ENCODE measurements at regions not wholly inside any gene's neighbourhood (a gene's known extent, or its start where the extent isn't known, plus 50 kb on each side); places are given as distances from the start of the nearest gene placed in this dataset.

DNA sequence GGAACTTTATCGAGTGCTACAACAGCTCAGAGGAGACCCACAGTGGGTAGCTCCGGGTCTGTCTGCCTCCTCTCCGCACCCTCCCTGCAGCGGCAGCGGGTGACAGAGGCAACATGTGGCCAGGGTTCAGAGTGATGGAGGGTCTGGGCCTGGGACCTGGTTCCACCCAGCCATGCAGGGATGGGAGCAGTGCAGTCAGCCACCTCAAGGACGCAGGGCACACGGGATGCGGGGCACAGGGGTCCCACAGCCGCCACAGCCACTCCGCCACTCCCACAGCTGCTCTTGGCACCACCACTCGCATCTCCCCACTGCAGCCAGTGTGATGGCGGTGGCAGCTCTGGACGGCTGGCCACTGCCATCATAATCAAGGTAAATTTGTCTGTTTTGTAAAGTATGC is 892.9 kb downstream of the OLFM4 start:
- TF ChIP-seq, protein P1, sequence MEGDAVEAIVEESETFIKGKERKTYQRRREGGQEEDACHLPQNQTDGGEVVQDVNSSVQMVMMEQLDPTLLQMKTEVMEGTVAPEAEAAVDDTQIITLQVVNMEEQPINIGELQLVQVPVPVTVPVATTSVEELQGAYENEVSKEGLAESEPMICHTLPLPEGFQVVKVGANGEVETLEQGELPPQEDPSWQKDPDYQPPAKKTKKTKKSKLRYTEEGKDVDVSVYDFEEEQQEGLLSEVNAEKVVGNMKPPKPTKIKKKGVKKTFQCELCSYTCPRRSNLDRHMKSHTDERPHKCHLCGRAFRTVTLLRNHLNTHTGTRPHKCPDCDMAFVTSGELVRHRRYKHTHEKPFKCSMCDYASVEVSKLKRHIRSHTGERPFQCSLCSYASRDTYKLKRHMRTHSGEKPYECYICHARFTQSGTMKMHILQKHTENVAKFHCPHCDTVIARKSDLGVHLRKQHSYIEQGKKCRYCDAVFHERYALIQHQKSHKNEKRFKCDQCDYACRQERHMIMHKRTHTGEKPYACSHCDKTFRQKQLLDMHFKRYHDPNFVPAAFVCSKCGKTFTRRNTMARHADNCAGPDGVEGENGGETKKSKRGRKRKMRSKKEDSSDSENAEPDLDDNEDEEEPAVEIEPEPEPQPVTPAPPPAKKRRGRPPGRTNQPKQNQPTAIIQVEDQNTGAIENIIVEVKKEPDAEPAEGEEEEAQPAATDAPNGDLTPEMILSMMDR (IDR thresholded peaks at IDR 0.05), result no peak
- no peak for TF ChIP-seq REST (IDR thresholded peaks at IDR 0.05; ENCODE audit: insufficient read depth in 1 of 2, low read depth in 2 of 2, low read length in 1 of 2)

All from Panc1 (cell line).